ENCODE measurements at regions not wholly inside any gene's neighbourhood (a gene's known extent, or its start where the extent isn't known, plus 50 kb on each side); places are given as distances from the start of the nearest gene placed in this dataset.

- no peak for DNase-seq
Observed at GRCh38 chr11:128187377-128187776, 400.0 kb downstream of the ETS1 start.

GRCh38 chr11:128184981-128185380 lies 402.4 kb downstream of the ETS1 start:
- no peak for DNase-seq

GRCh38 chr11:128182844-128183243 lies 404.5 kb downstream of the ETS1 start:
- DNase-seq: no peak

GRCh38 chr11:128181984-128182383 lies 405.4 kb downstream of the ETS1 start:
- DNase-seq: no peak

GRCh38 chr11:128181088-128181480 lies 406.3 kb downstream of the ETS1 start:
- no peak for DNase-seq

- DNase-seq: no peak
Observed at GRCh38 chr11:128180441-128181087, 406.8 kb downstream of the ETS1 start.

- DNase-seq: no peak
Observed at GRCh38 chr11:128179512-128179911, 407.8 kb downstream of the ETS1 start.

- no peak for DNase-seq
Observed at GRCh38 chr11:128179039-128179438, 408.3 kb downstream of the ETS1 start.

- DNase-seq: no peak
Observed at GRCh38 chr11:128174465-128175291, 412.7 kb downstream of the ETS1 start.

GRCh38 chr11:128172046-128172878 lies 415.1 kb downstream of the ETS1 start:
- DNase-seq: peak; percentile 84

- DNase-seq: no peak
Observed at GRCh38 chr11:128171506-128171905, 415.9 kb downstream of the ETS1 start.

- DNase-seq: no peak
Observed at GRCh38 chr11:128165572-128165971, 421.8 kb downstream of the ETS1 start.

GRCh38 chr11:128164080-128164741 lies 423.1 kb downstream of the ETS1 start:
- DNase-seq: no peak

GRCh38 chr11:128161994-128162393 lies 425.4 kb downstream of the ETS1 start:
- no peak for DNase-seq

- DNase-seq: no peak
Observed at GRCh38 chr11:128161436-128161835, 425.9 kb downstream of the ETS1 start.

- no peak for DNase-seq
Observed at GRCh38 chr11:128158860-128159259, 428.5 kb downstream of the ETS1 start.

- peak; percentile 54 for DNase-seq
Observed at GRCh38 chr11:128157423-128158298, 429.7 kb downstream of the ETS1 start.

GRCh38 chr11:128156486-128156885 lies 430.9 kb downstream of the ETS1 start:
- no peak for DNase-seq

GRCh38 chr11:128155590-128155989 lies 431.8 kb downstream of the ETS1 start:
- no peak for DNase-seq

- no peak for DNase-seq
Observed at GRCh38 chr11:128153697-128154048, 433.7 kb downstream of the ETS1 start.

- no peak for DNase-seq
Observed at GRCh38 chr11:128152796-128153696, 434.3 kb downstream of the ETS1 start.

All from activated CD4-positive, CD25-positive, alpha-beta regulatory T cell treated with anti-CD3 and anti-CD28 coated beads, Interleukin-2, amount 50 U/mL, for 72 hours (primary cell).